ENCODE measurements at regions not wholly inside any gene's neighbourhood (a gene's known extent, or its start where the extent isn't known, plus 50 kb on each side); places are given as distances from the start of the nearest gene placed in this dataset.

GRCh38 chr10:131706952-131707351 is 193.9 kb upstream of the PPP2R2D start:
- dilution Hi-C loops (cut with MboI; ENCODE audit: extremely low pct_ligation_motif_present, low sequenced_read_pairs), result no loop called here

More at GRCh38 chr10:131706952-131707351, 193.9 kb upstream of the PPP2R2D start:
- H3K9ac ChIP-seq (replicated peaks; ENCODE audit: extremely low read depth, insufficient read depth, low read length), result no peak overlapping the region
- POLR2A ChIA-PET, result no interaction called here
- H3K9me3 ChIP-seq (replicated peaks; ENCODE audit: control insufficient read depth, insufficient read depth, low read length), result peaks cover 10% of the 10 kb centered on the region
- H4K20me1 ChIP-seq (replicated peaks; ENCODE audit: control insufficient read depth, extremely low read depth, insufficient read depth, low read length), result no peaks in the 10 kb centered on the region
- H3K27ac ChIP-seq (ENCODE audit: insufficient read depth, low read depth, low read length), result no peak overlapping the region
- no peaks in the 10 kb centered on the region for H3K79me2 ChIP-seq (ENCODE audit: control insufficient read depth, insufficient read depth, low read length)
- CTCF ChIA-PET, result no interaction called here
- no peaks in the 10 kb centered on the region for H3K4me1 ChIP-seq (ENCODE audit: control insufficient read depth, extremely low read depth, insufficient read depth, low read length)
- no peak overlapping the region for H3K4me3 ChIP-seq (replicated peaks in 1 of 3; ENCODE audit: insufficient read depth in 1 of 3, low read depth in 1 of 3, low read length in 3 of 3)
- FAIRE-seq (no peak), DNase-seq (ENCODE audit: low read depth, low spot score) (no peak)
- no peak overlapping the region for H3K4me2 ChIP-seq (ENCODE audit: insufficient read depth, low read length)
- H2AFZ ChIP-seq (ENCODE audit: low read depth, low read length), result no peak overlapping the region
- H3K9me1 ChIP-seq (replicated peaks; ENCODE audit: control insufficient read depth, extremely low read depth, insufficient read depth, low read length), result no peaks in the 10 kb centered on the region
- intact Hi-C loops (cut with micrococcal nuclease), result no loop called here
- no TSS peak for BruUV-seq (replicated peaks)
- H3K27me3 ChIP-seq (ENCODE audit: control insufficient read depth in 2 of 2, insufficient read depth in 2 of 2, low read length in 2 of 2), result no peaks in the 10 kb centered on the region
- H3K36me3 ChIP-seq (ENCODE audit: control insufficient read depth in 2 of 2, extremely low read depth in 1 of 2, insufficient read depth in 2 of 2, low read length in 2 of 2), result no peaks in the 10 kb centered on the region
- TF ChIP-seq EZH2 (IDR thresholded peaks at IDR 0.05; ENCODE audit: borderline replicate concordance, low read depth, low read length, severe bottlenecking), result no peak
- TF ChIP-seq JUN (IDR thresholded peaks at IDR 0.05; ENCODE audit: borderline replicate concordance, insufficient read depth, insufficient read length, low read depth), result no peak
- TF ChIP-seq POLR2A (IDR thresholded peaks at IDR 0.05; ENCODE audit: low read depth, low read length), result no peak
- TF ChIP-seq MYC (IDR thresholded peaks at IDR 0.05; ENCODE audit: low read depth, low read length), result no peak
- no peak for TF ChIP-seq POLR2AphosphoS5 (IDR thresholded peaks at IDR 0.05; ENCODE audit: insufficient read depth, low read depth, low read length)
- no peak for TF ChIP-seq MAX (IDR thresholded peaks at IDR 0.05; ENCODE audit: insufficient read depth, insufficient read length)
- TF ChIP-seq GATA2 (IDR thresholded peaks at IDR 0.05; ENCODE audit: insufficient read depth, insufficient read length, low read depth, low read length), result no peak
- no peak for TF ChIP-seq CTCF (IDR thresholded peaks at IDR 0.05; ENCODE audit: extremely low read depth in 1 of 2, insufficient read depth in 1 of 2, low read depth in 1 of 2, low read length in 2 of 2)
- no peak for TF ChIP-seq FOS (IDR thresholded peaks at IDR 0.05; ENCODE audit: borderline replicate concordance, insufficient read depth, low read length)
